ENCODE measurements at regions not wholly inside any gene's neighbourhood (a gene's known extent, or its start where the extent isn't known, plus 50 kb on each side); places are given as distances from the start of the nearest gene placed in this dataset.

- TF ChIP-seq CTCF (IDR thresholded peaks at IDR 0.05) = no peak
- TF ChIP-seq POLR2A (IDR thresholded peaks at IDR 0.05) = no peak
These were observed 394.4 kb downstream of the CDH26 start for GRCh38 chr20:60352596-60352995.

Data from lower leg skin (tissue), 3 donors.